NT2/D1 (cell line): ENCODE measurements at regions not wholly inside any gene's neighbourhood (a gene's known extent, or its start where the extent isn't known, plus 50 kb on each side); places are given as distances from the start of the nearest gene placed in this dataset.

Experiments used
- DNase-seq: peaks from one replicate; pipeline ENCODE4 v3.0.0-alpha.2; 2011; ENCODE audit warnings: low read depth, low spot score
- H3K27me3 ChIP-seq: 2 replicates; pipeline ENCODE4 v1.6.0; 2011; ENCODE audit warnings: mild to moderate bottlenecking; ENCODE audit not compliant: insufficient read length, insufficient read depth
- H3K36me3 ChIP-seq: 2 replicates; pipeline ENCODE4 v1.6.1; 2011; ENCODE audit warnings: mild to moderate bottlenecking, low read length, mixed read lengths; ENCODE audit not compliant: insufficient read depth, insufficient read length
- H3K4me1 ChIP-seq: 2 replicates; pipeline ENCODE4 v1.5.1; 2011; ENCODE audit not compliant: insufficient read depth, insufficient read length
- H3K4me3 ChIP-seq: 2 replicates; pipeline ENCODE4 v1.5.1; 2011; ENCODE audit warnings: low read depth; ENCODE audit not compliant: insufficient read length
- H3K9ac ChIP-seq: 2 replicates; pipeline ENCODE4 v1.6.0; 2011; ENCODE audit warnings: low read depth; ENCODE audit not compliant: insufficient read length
- H3K9me3 ChIP-seq: 2 replicates; pipeline ENCODE4 v1.5.1; 2011; ENCODE audit warnings: mild to moderate bottlenecking, low read length; ENCODE audit not compliant: insufficient read depth
- SUZ12 ChIP-seq: IDR thresholded peaks from 2 replicates; pipeline ENCODE4 v1.6.1; 2011; ENCODE audit not compliant: insufficient read length, insufficient read depth; ENCODE audit errors: extremely low read depth
- YY1 ChIP-seq: IDR thresholded peaks from 2 replicates; pipeline ENCODE4 v1.6.1; 2011; ENCODE audit not compliant: insufficient read length, insufficient read depth
- ZNF274 ChIP-seq: IDR thresholded peaks from 2 replicates; pipeline ENCODE4 v1.6.1; 2011; ENCODE audit warnings: mild to moderate bottlenecking, low read depth, low read length

- TF ChIP-seq YY1 (no peak), SUZ12 (no peak), ZNF274 (no peak)
- Histone ChIP-seq H3K36me3 (no peaks in the 10 kb centered on the region), H3K9ac (no peak overlapping the region), H3K27me3 (no peaks in the 10 kb centered on the region), H3K9me3 (no peaks in the 10 kb centered on the region), H3K4me1 (no peaks in the 10 kb centered on the region), H3K4me3 (no peak overlapping the region)
- DNase-seq: no peak
Observed at GRCh38 chr1:217363319-217363718, 267.6 kb downstream of the GPATCH2 start.

GRCh38 chr1:217360510-217360909 is 270.4 kb downstream of the GPATCH2 start:
- DNase-seq: no peak
- Histone ChIP-seq H3K9me3 (no peaks in the 10 kb centered on the region), H3K36me3 (no peaks in the 10 kb centered on the region), H3K27me3 (no peaks in the 10 kb centered on the region), H3K4me3 (no peak overlapping the region), H3K9ac (no peak overlapping the region), H3K4me1 (no peaks in the 10 kb centered on the region)
- TF ChIP-seq SUZ12 (no peak), ZNF274 (no peak), YY1 (no peak)

GRCh38 chr1:217354895-217355294 is 276.0 kb downstream of the GPATCH2 start:
- no peak overlapping the region for H3K9ac ChIP-seq

GRCh38 chr1:217348960-217349664 is 281.8 kb downstream of the GPATCH2 start:
- no peak overlapping the region for H3K9ac ChIP-seq
- no peak overlapping the region for H3K4me3 ChIP-seq
- no peaks in the 10 kb centered on the region for H3K36me3 ChIP-seq
- H3K4me1 ChIP-seq: no peaks in the 10 kb centered on the region
- TF ChIP-seq ZNF274: no peak
- TF ChIP-seq SUZ12: no peak
- TF ChIP-seq YY1: no peak
- no peak for DNase-seq
- H3K27me3 ChIP-seq: no peaks in the 10 kb centered on the region
- H3K9me3 ChIP-seq: no peaks in the 10 kb centered on the region

More at GRCh38 chr1:217354895-217355294, 276.0 kb downstream of the GPATCH2 start:
- Histone ChIP-seq H3K36me3 (no peaks in the 10 kb centered on the region), H3K9me3 (no peaks in the 10 kb centered on the region), H3K27me3 (no peaks in the 10 kb centered on the region), H3K4me1 (no peaks in the 10 kb centered on the region), H3K4me3 (no peak overlapping the region)
- TF ChIP-seq YY1 (no peak), SUZ12 (no peak), ZNF274 (no peak)
- DNase-seq: no peak

- Histone ChIP-seq H3K4me1 (no peaks in the 10 kb centered on the region), H3K9me3 (no peaks in the 10 kb centered on the region), H3K36me3 (no peaks in the 10 kb centered on the region), H3K4me3 (no peak overlapping the region), H3K9ac (no peak overlapping the region), H3K27me3 (no peaks in the 10 kb centered on the region)
- TF ChIP-seq YY1: no peak
- TF ChIP-seq SUZ12: no peak
- no peak for TF ChIP-seq ZNF274
- no peak for DNase-seq
Observed at GRCh38 chr1:217344712-217345111, 286.2 kb downstream of the GPATCH2 start.

- TF ChIP-seq YY1: no peak
- no peak for TF ChIP-seq ZNF274
- TF ChIP-seq SUZ12: no peak
- H3K4me3 ChIP-seq: no peak overlapping the region
- H3K36me3 ChIP-seq: no peaks in the 10 kb centered on the region
- no peak overlapping the region for H3K9ac ChIP-seq
- H3K4me1 ChIP-seq: no peaks in the 10 kb centered on the region
- H3K9me3 ChIP-seq: no peaks in the 10 kb centered on the region
- DNase-seq: peak; percentile 16
- H3K27me3 ChIP-seq: no peaks in the 10 kb centered on the region
Observed at GRCh38 chr1:217343907-217344306, 287.0 kb downstream of the GPATCH2 start.

- Histone ChIP-seq H3K9me3 (no peaks in the 10 kb centered on the region), H3K4me3 (no peak overlapping the region), H3K36me3 (no peaks in the 10 kb centered on the region), H3K4me1 (no peaks in the 10 kb centered on the region), H3K9ac (no peak overlapping the region), H3K27me3 (no peaks in the 10 kb centered on the region)
- no peak for DNase-seq
- TF ChIP-seq ZNF274 (no peak), SUZ12 (no peak), YY1 (no peak)
Observed at GRCh38 chr1:217342105-217342504, 288.8 kb downstream of the GPATCH2 start.

- Histone ChIP-seq H3K4me1 (no peaks in the 10 kb centered on the region), H3K36me3 (no peaks in the 10 kb centered on the region), H3K27me3 (no peaks in the 10 kb centered on the region), H3K4me3 (no peak overlapping the region), H3K9me3 (no peaks in the 10 kb centered on the region), H3K9ac (no peak overlapping the region)
- no peak for DNase-seq
- TF ChIP-seq SUZ12 (no peak), YY1 (no peak), ZNF274 (no peak)
Observed at GRCh38 chr1:217336724-217337123, 294.2 kb downstream of the GPATCH2 start.
